Superior temporal gyrus (tissue), 1 donor: ENCODE measurements at regions not wholly inside any gene's neighbourhood (a gene's known extent, or its start where the extent isn't known, plus 50 kb on each side); places are given as distances from the start of the nearest gene placed in this dataset.
A peak's percentile ranks its signal among the peaks of the same experiment; 100 is the strongest.

Experiments used
- DNase-seq: peaks from one replicate; pipeline ENCODE4 v3.0.0-alpha.2; 2016; ENCODE audit errors: extremely low spot score

DNA sequence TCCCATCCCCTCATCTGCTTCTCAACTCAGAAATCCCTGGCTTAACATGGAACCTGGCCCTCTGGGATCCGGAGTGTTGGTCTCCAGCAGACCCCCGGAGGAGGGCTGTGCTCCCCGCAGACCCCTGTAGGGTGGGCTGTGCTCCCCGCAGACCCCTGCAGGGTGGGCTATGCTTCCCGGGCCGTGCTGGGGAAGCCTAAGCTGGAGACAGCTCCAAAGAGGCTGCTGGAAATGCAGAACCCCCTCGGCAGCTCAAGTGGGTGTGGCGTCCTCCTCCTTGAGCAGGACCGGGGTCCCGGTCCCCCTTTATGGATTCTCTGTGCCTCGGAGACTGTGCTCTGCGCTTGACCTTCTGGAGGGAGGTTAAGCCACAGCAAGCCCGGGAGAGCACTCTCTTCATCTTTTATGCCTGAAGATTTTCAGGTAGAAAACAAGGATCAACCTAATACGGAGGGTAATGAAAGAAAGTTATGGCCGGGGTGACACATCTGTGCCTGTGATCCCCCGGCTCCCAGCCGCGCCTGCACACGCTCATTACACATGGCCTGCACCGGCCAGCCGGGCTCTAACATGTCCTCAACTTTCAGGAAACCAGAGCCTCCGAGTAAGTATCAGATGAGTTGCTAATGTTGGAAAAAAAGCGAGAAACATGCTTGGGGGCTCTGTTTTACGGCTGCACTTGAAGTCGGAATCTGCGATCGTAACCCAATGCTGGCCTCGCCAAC, 87.7 kb upstream of the ACTRT2 start:
- no peak for DNase-seq

DNA sequence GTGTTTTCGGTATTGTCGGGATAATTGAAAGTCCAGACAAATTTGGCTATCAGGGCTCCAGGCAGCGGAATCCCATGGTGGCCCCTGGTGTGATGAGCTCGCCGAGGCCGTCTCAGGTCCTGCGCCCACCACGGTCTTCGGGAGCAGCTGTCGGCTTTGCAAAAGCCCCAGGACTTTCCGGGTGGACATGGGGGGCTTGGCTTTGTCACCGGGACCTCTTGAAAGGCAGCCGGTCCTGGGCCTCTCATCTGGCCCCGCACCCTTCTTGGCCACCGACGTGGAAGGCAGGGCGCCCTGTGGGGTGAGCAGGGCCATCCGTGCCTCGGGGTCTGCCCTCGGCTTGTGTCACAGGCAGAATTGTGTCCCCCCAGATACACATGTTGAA, 87.1 kb upstream of the ACTRT2 start:
- DNase-seq: no peak

DNA sequence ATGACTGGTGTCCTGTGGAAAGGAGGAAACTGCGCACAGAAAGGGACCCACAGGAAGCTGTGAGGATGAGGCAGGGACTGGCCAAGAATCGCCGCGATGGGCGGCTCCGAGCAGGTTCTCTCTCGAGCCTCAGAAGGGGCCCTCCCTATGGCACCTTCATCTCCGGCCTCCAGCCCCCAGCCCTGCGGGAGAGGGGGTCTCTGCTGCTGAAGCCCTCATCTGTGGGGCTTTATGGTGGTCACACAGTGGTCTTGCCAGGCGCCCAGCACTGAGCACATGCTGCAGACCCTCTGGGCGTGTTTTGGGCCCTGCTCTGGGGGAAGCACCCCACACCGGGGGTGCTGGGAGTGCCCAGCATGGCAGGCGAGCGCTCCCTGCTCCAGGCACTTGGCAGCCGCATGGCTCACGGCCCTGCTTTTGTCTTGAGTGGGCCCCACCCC, 86.6 kb upstream of the ACTRT2 start:
- DNase-seq: no peak

DNA sequence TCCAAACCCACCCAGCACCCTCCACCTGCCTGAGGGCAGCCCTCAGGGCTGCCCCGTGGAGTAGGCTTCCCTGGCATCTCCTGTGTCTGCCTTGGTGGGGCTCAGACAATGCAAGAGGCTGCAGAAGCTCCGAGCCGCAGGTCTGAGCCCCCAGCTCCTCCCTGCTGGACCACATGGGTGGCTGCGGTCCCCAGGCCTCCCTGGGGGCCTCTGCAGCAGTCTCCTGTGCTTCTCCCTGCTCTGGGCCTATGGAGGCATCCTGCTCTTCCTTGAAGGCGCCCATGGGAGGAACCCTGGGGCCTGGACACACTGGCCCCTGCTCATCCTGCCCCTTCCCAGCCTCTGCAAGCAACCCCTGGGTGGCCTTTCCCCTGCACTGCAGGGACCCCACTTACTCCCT, 86.1 kb upstream of the ACTRT2 start:
- no peak for DNase-seq

DNA sequence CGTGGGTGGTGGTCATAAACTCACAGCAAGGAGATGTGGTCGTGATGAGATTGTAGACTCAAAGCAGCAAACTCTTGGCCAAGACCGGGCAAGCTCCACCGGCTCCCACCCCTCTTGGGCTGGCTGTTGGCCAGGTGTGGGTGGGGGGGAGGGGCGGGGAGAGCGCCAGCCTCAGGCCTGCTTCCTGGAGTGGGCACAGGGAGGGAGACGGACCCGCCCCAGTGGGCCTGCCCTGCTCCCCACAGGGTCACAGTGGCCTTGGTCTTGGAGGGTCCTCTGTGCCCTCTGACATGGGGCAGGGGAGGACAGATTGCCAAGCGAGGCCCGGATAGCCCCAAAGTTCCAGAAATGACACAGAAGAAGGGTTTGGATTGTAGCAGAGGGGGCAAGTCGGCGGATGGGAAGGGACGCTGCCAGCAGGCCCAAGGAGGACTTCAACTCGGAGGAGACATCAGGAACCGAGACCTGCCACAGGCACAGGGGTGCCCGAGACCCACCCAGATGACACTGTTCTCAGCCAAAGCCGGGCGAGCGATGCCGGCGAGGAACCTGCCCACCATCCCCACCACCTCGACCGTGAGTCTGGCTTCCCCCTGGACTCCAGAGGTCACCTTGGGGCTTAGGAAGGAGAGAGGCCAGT, 85.4 kb upstream of the ACTRT2 start:
- DNase-seq: no peak

DNA sequence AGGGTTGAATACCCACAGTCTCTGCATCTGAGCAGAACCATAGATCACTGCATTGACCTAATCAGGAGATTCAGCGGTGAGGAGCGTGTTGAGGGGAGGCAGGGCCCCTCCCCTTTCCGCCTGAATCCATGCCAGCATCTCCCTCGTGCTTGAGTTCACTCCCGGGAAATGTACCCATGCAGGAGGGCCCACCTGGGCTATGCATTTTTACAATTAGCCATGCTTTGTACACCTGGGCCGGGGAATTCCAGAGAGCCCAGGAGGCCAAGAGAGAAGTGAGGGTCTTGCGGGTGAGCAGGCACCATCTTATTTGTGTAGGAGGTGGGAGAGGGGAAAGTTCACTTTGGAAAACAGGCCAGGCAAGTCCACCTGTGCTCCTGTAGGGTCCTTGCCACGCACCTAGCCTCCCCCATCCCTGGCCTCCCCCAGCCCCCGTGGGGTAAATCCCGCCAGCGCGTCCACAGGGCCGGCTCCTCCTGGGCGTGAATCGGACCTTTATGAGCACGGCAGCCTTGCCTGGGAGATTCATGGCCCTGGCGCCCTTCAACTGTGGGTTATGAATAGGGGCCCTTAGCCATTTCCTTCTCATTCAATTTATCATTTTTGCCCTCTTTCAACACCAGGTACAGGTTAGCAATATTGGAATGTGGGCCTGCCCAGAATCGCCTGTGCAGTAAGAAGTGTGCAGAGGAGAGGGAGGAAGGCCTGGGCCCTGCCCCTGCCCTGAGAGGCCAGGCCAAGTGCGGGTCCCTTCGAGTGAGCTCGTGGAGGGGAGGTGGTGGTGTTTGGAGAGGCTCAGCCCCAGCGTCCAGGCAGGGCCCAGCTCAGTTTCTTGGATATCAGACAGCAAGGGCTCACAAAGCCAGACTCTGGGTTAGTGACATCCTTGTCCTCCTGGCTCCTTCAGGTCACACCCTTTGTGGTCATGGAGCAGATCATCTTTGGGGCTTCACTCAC, 84.4 kb upstream of the ACTRT2 start:
- no peak for DNase-seq

DNA sequence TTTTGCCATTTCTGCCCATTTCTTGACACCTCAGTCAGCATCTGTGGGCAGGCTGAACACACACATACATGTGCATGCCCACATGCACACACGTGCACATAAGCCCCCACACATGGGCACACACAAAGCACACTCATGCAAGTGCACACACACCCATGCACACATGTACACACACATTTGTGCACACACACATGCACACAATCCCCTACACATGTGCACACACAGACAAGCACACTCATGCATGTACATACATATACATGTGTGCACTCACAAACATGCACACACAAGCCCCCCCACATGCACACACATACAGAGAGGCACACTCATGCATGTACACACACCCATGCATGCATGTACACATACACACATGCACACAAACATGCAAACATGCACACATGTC, 83.5 kb upstream of the ACTRT2 start:
- no peak for DNase-seq

DNA sequence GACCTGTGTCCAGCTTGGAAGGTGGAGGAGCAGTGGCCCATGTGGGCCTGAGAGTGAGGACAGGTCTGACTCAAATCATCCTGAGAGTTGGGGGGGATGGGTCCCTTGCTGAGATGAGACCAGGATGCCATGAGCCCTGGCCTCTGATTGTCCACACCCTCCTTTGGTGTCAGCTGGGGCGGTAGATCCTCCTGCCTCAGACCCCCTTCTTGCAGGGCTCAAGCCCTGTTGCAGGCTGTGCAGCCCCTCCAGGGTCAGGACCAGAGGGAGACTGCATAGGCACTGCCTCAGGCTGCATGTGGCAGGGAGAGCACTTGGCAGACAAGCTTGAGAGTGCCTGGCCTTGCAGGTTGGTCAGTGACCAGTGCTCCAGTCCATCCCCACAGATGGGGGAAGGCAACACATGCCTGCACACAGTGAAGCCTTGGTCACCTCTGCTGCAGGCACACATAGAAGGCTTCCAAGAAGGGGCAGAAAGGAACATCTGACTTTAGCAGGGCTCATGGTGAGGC, 82.2 kb upstream of the ACTRT2 start:
- DNase-seq: no peak

DNA sequence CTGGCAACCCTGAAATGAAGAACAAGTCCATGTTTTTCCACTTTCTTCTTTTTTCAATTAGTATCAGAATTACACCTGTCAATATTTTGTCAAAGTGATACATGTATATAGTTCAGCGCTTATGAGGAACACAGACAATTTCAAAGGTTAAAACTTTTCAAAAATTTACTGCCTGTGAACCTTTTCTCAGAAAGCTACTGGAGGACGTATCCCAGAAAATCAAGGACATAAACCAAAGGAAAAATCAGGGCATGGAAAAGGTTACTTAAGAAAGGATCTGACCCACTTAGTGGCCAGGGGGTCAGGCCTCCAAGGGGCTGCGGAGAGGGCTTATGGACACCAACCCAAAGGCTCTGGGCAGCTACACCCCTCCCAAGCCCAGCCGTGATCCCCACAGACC, 81.1 kb upstream of the ACTRT2 start:
- no peak for DNase-seq

DNA sequence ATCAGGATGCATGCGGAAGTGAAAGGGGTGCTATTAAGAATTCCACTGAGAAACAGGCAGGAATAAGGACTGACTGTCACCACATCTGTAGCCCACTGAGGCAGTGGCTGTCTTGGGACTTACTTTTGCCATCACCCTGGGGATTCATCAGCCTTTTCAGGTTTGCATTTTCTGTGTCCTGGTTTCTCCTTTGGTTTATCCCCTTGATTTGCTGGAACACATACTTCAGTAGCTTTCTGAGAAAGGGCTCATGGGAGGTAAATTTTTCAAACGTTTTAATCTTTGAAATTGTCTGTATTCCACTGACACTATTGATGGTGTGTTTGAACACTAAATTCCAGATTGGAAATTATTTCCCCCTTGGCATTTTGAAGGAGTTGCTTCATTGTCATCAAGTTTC, 80.2 kb upstream of the ACTRT2 start:
- DNase-seq: no peak

DNA sequence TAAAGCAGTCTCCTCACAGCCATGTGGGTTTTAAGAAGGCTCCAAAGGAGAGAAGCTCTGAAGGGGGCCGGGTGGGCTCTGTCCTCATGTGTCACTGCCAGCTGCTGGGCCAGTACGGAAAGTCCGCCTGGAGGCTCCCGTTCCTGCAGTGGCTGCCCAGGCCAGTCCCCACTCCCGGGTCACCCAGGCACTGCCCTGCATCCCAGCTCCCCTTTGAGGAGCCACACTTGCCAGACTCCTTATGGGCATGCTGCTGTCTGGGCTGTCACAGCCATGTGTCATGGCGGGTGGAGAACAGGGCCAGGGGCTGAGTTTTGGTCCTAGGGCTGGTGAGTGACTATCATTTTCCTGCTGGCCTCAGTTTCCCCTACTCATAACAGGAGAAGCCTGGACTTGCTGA, 79.4 kb upstream of the ACTRT2 start:
- DNase-seq: no peak

DNA sequence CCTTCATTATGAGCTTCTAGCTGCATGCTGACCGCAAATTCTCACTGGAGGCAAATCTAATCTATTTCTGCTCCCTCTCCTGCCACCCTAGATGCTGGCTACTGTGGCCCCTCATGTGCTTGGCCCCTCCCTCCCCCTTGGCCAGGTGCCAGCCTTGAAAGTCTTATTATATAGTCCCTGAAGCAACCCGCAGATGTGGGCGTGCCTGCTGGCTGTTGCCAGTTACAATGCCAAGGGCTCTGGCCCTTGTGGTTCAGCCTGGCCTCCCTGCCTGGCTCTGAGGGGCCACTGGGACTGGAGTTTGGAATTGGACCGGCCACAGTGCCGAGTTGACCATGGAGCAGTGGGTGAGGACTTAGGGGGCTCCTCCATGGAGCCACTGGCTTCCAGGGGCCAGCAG, 78.9 kb upstream of the ACTRT2 start:
- DNase-seq: no peak

DNA sequence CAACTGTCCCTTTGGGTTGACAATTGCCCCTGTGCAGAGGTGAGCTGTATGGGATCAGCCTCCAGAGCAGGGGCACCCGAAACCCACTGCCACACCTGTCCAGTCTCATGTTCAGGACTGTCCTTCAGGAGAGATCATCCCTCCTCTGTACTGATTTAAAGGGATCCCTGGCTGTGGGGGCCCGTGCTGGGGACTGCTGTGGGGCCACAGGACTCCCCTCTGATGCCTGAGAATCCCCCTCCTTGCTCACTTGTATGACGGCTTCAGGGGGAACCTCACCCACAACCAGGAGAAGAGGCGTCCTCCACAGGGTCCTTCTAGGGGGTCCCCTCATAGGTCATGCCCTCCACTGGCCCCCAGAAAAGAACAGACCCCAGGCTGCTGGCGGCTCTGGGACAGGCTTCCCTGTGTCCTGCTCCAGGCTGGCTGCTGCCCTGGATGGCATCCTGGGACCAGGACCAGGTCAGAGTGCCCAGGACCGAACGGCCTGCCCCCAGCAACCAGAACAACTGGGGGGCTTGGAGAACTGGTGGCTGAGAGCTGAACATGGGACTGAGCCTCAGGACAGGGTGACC, 77.5 kb upstream of the ACTRT2 start:
- no peak for DNase-seq

DNA sequence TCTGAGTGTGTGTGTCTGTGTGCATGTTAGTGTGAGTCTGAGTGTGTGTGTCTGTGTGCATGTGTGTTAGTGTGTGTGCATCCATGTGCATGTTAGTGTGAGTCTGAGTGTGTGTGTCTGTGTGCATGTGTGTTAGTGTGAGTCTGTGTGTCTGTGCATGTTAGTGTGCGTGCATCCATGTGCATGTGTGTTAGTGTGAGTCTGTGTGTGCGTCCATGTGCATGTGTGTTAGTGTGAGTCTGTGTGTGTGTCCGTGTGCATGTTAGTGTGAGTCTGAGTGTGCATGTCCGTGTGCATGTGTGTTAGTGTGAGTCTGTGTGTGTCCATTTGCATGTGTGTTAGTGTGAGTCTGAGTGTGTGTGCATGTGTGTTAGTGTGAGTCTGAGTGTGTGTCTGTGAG, 76.6 kb upstream of the ACTRT2 start:
- DNase-seq: no peak

DNA sequence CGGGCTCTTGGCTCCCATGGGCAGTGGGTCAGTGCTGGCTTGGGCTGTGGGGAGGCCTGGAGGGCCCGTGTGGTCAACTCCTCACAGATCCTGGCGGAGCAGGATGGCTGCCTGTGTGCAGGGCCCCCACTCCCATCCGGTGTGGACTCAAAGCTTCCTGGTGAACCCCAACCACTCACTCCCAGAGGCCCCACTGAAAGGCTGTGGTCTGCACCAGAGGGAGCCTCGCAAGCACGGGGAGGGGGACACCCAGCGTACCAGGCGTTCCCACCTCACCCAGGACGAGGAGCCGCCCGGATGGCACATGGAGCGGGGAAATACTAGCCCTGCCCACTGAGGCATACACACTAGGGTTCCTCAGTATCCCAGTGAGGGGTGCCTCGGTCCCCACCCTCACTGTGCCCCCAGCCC, 75.4 kb upstream of the ACTRT2 start:
- DNase-seq: no peak

DNA sequence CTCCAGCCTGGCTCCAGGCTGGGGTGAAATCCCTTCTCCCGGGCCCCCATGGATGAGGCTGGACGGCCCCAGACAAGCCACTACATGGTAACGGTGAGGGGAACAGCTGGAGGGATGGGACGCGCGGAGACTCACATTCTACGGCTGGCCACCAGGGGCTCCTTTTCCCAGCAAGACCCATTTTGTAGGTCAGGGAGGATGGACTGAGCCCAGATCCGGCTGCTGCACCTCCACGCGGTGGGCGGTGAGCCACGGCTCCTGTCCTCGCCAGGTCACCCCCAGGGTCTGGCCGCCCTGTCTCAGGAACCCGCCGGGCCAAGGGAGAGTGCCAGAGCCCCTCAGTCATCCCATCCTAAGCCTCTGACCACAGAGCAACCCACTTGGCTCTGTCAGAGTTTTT, 75.0 kb upstream of the ACTRT2 start:
- no peak for DNase-seq

DNA sequence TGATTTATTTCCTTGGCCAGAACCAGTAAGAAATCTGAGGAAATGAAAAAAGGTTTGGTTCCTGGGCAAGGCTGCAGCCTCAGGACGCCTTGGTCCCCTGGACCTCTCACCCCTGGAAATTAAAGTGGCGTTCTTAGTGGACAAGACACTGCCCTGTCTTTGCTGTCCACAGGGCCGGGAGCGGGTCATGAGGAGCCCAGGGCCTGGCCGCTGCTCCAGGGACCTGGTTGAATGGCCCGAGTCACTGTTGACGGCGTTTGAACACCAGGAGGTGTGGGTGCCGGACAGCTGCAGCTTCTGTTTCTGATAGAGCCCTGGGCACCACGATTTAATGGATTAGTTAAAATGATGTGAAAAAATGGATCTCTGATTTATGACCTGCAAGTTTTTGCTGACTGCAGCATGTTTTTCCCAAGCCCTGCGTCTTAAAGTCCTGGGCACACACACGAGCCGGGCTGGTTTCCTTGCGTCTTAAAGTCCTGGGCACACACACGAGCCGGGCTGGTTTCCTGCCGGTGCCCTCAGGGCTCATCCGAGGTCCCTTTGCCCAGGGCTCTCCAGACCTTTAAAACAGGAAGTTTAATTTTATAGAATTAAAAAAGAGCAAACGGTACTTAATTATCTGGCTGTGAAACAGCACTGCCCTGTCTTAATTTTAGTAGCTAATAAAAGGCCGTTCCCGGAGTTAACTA, 74.1 kb upstream of the ACTRT2 start:
- no peak for DNase-seq

DNA sequence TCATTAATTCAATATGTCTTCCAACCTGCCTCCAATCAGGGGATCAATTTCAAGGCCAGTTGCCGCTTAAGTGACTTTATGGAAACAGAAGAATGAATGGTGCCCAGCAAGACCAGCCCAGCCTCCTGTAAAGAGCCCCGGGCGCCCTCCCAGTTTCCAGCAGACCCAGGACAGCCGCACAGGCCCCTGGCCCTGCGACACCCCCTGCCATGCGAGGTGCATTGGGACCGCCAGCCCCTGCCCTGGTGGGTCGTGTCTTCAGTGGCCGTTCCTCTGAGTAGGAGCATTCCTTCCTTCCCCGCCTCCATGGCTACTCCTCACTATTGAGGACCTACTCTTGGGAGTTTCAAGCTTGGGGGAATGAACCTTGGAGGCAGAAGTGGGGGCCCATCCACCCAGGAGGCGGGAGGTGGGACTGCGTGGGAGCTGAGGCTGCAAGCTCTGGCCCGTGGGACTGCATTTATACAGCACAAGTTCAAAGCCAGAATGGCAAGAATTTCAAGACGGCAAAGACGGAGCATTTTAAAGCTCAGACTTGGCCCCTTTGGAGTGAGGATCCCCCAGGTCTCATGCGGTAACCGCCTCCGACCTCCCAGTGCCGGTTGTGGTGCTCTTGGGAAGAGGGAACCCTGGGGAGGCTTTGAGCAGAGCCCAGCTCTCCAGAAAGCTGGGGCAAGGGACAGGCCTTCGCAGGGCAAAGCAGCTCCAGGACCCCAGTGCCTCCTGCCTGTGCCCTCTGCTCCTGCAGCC, 73.1 kb upstream of the ACTRT2 start:
- DNase-seq: no peak

DNA sequence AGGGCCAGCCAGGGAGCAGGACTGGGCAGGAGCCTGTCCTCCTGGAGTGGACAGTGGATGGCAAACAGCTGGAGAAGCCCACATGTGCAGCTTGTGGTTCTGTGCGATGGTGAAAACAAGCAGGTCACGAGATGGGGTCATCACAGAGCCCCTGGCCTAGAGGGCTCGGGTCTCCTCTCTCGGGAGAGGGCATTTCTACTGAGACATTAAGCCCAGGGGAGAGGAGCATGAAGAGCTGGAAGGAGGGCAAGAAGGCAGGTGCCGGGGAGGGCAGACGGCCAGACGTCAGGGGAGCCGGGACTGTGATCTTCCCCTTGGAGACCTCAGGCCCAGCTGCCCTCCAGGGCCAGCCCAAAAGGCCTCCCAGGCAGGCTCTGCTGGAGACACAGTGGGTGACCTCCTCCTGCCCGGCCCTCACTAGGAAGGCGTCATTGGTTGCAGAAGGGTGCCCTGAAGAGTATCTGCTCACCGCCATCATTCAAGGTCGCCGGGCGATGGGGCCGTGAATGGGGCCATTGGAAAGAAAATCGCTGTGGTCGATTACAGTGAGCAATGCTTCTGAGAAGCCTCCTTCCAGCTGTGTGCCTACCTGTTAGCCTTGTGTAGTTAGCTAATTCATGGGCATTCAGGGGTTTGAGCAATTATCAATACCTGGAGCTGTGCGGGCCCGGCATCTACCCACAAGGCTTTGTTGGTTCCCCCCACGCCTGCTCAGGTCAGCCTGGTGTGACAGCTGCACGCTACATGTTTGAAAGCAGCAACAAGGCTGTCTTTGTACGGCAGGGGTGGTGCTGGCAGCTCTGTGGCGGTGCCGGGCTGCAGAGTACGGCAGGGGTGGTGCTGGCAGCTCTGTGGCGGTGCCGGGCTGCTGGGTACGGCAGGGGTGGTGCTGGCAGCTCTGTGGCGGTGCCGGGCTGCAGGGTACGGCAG, 72.3 kb upstream of the ACTRT2 start:
- peak; percentile 66 for DNase-seq
